ENCODE measurements at regions not wholly inside any gene's neighbourhood (a gene's known extent, or its start where the extent isn't known, plus 50 kb on each side); places are given as distances from the start of the nearest gene placed in this dataset.

- Histone ChIP-seq H3K4me3 (no peak overlapping the region), H3K27me3 (no peaks in the 10 kb centered on the region), H3K4me1 (no peaks in the 10 kb centered on the region), H3K9me3 (no peaks in the 10 kb centered on the region), H3K27ac (no peak overlapping the region), H3K36me3 (replicated peaks in 1 of 2; ENCODE audit: insufficient read depth in 1 of 2, low read depth in 2 of 2) (no peaks in the 10 kb centered on the region)
- intact Hi-C loops (cut with DNase I) = no loop called here
- WGBS, 2 donors = 35 to 39% methylated on average over 3 of the region's 3 CpGs
- DNase-seq (no peak), ATAC-seq (no peak)
- no peak for TF ChIP-seq POLR2A (IDR thresholded peaks at IDR 0.05)
- no peak for TF ChIP-seq CTCF (IDR thresholded peaks at IDR 0.05)
Measured at GRCh38 chr1:57824535-57824934, 400.7 kb upstream of the DAB1 start.

- Histone ChIP-seq H3K27me3 (no peaks in the 10 kb centered on the region), H3K27ac (no peak overlapping the region), H3K4me3 (no peak overlapping the region), H3K9me3 (no peaks in the 10 kb centered on the region), H3K36me3 (replicated peaks in 1 of 2; ENCODE audit: insufficient read depth in 1 of 2, low read depth in 2 of 2) (no peaks in the 10 kb centered on the region), H3K4me1 (no peaks in the 10 kb centered on the region)
- WGBS, 2 donors = 55 to 56% methylated on average over 6 of the region's 6 CpGs
- TF ChIP-seq CTCF (IDR thresholded peaks at IDR 0.05) (no peak), POLR2A (IDR thresholded peaks at IDR 0.05) (no peak)
- DNase-seq = no peak
- ATAC-seq = no peak
- intact Hi-C loops (cut with DNase I) = no loop called here
Measured at GRCh38 chr1:57820356-57821095, 396.7 kb upstream of the DAB1 start.

- no peaks in the 10 kb centered on the region for H3K27me3 ChIP-seq
- no peak for TF ChIP-seq CTCF (IDR thresholded peaks at IDR 0.05)
- no peak for TF ChIP-seq POLR2A (IDR thresholded peaks at IDR 0.05)
- intact Hi-C loops (cut with DNase I) = no loop called here
- H3K9me3 ChIP-seq = no peaks in the 10 kb centered on the region
- H3K27ac ChIP-seq = no peak overlapping the region
- 24 to 34% methylated on average over 4 of the region's 4 CpGs for WGBS, 2 donors
- H3K36me3 ChIP-seq (replicated peaks in 1 of 2; ENCODE audit: insufficient read depth in 1 of 2, low read depth in 2 of 2) = no peaks in the 10 kb centered on the region
- no peaks in the 10 kb centered on the region for H3K4me1 ChIP-seq
- ATAC-seq (no peak), DNase-seq (no peak)
- H3K4me3 ChIP-seq = no peak overlapping the region
Measured at GRCh38 chr1:57819893-57820292, 396.0 kb upstream of the DAB1 start.

GRCh38 chr1:57803586-57803985 is 379.7 kb upstream of the DAB1 start:
- Histone ChIP-seq H3K4me3 (no peak overlapping the region), H3K27ac (no peak overlapping the region), H3K27me3 (no peaks in the 10 kb centered on the region), H3K4me1 (no peaks in the 10 kb centered on the region), H3K9me3 (no peaks in the 10 kb centered on the region), H3K36me3 (replicated peaks in 1 of 2; ENCODE audit: insufficient read depth in 1 of 2, low read depth in 2 of 2) (no peaks in the 10 kb centered on the region)
- TF ChIP-seq POLR2A (IDR thresholded peaks at IDR 0.05) (no peak), CTCF (IDR thresholded peaks at IDR 0.05) (no peak)
- no peak for DNase-seq
- WGBS, 2 donors = 93 to 96% methylated on average over 3 of the region's 3 CpGs
- no peak for ATAC-seq
- intact Hi-C loops (cut with DNase I) = no loop called here

GRCh38 chr1:57800376-57800775 is 376.5 kb upstream of the DAB1 start:
- intact Hi-C loops (cut with DNase I) = no loop called here
- 61 to 72% methylated on average over 3 of the region's 3 CpGs for WGBS, 2 donors

More at GRCh38 chr1:57800376-57800775, 376.5 kb upstream of the DAB1 start:
- ATAC-seq = no peak
- Histone ChIP-seq H3K4me1 (no peaks in the 10 kb centered on the region), H3K4me3 (no peak overlapping the region), H3K9me3 (no peaks in the 10 kb centered on the region), H3K27ac (no peak overlapping the region), H3K27me3 (no peaks in the 10 kb centered on the region), H3K36me3 (replicated peaks in 1 of 2; ENCODE audit: insufficient read depth in 1 of 2, low read depth in 2 of 2) (no peaks in the 10 kb centered on the region)
- TF ChIP-seq CTCF (IDR thresholded peaks at IDR 0.05) = no peak
- TF ChIP-seq POLR2A (IDR thresholded peaks at IDR 0.05) = no peak
- no peak for DNase-seq

Data from body of pancreas (tissue), 4 donors.